Heart left ventricle (tissue), 13 donors: ENCODE measurements at regions not wholly inside any gene's neighbourhood (a gene's known extent, or its start where the extent isn't known, plus 50 kb on each side); places are given as distances from the start of the nearest gene placed in this dataset.

Experiments
- POLR2A ChIP-seq, 2 donors: fragments of 450-650 bp; IDR thresholded peaks; one replicate each; pipeline ENCODE4 v1.6.1; 2017; ENCODE audit warnings: antibody characterized with exemption in 2 of 2, mild to moderate bottlenecking in 2 of 2, moderate library complexity in 2 of 2
- TF ChIP-seq, protein P1 (sequence below), 12 donors: fragments of 200-600 bp; sonication (generic) in 4 of 12; IDR thresholded peaks; one replicate each; pipeline versions ENCODE4 v1.5.0 to v1.8.0; 2018 to 2022; ENCODE audit warnings: antibody characterized with exemption in 12 of 12, mild to moderate bottlenecking in 5 of 12
- donor health status: ischemic (EF 13 %, LVEDD 7.1; RV severe dilation, severe dysfunction).
- donor health status: DM: no; HTN: yes; CAD: no.
- donor health status: DM: no; HTN: no; CAD: no.
- donor health status: ischemic (EF 25% LVEDD 6.9; RV normal size, moderate dysfunction).
- donor health status: ischemic (EF 25% LVEDD 5.7; RV mildly dilated, moderate dysfunction).
- donor health status: ischemic (EF 35%, LVEDD 5.7; RV mildly dilated, moderate dysfunction).
- donor health status: nonischemic (EF 11% LVEDD 7.7; RV severe dilation, severe dysfunction).
- donor health status: DM: yes; HTN: yes; CAD: no.
- donor health status: PGD.
- donor health status: ischemic (EF 29% LVEDD 5.4; RV normal size, mild dysfunction).
- donor health status: nonischemic (EF 23%, LVEDD 6.1; RV moderate dilation, normal function).

DNA sequence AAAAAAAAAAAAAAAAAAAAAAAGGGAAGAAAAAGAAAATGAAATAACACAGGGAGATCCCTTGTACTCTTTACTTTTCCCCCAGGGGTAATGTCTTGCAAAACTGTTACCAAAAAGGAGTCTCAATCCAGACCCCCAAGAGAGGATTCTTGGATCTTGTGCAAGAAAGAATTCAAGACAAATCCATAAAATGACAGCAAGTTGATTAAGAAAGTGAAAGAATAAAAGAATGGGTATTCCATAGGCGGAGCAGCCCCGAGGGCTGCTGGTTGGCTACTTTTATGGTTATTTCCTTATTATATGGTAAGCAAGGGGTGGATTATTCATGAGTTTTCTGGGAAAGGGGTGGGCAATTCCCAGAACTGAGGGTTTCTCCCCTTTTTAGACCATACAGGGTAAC is 604.3 kb upstream of the AMELY start:
- TF ChIP-seq POLR2A (IDR thresholded peaks at IDR 0.05), result no peak
- TF ChIP-seq, protein P1, sequence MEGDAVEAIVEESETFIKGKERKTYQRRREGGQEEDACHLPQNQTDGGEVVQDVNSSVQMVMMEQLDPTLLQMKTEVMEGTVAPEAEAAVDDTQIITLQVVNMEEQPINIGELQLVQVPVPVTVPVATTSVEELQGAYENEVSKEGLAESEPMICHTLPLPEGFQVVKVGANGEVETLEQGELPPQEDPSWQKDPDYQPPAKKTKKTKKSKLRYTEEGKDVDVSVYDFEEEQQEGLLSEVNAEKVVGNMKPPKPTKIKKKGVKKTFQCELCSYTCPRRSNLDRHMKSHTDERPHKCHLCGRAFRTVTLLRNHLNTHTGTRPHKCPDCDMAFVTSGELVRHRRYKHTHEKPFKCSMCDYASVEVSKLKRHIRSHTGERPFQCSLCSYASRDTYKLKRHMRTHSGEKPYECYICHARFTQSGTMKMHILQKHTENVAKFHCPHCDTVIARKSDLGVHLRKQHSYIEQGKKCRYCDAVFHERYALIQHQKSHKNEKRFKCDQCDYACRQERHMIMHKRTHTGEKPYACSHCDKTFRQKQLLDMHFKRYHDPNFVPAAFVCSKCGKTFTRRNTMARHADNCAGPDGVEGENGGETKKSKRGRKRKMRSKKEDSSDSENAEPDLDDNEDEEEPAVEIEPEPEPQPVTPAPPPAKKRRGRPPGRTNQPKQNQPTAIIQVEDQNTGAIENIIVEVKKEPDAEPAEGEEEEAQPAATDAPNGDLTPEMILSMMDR (IDR thresholded peaks at IDR 0.05), result no peak
